Loucy (cell line): ENCODE measurements at regions not wholly inside any gene's neighbourhood (a gene's known extent, or its start where the extent isn't known, plus 50 kb on each side); places are given as distances from the start of the nearest gene placed in this dataset.

Experiments
- H2AFZ ChIP-seq: fragments of 200-600 bp; sonication (generic); 2 replicates; pipeline ENCODE4 v1.6.0; 2016; ENCODE audit warnings: antibody characterized with exemption, mild to moderate bottlenecking, low read length, moderate library complexity
- H3F3A ChIP-seq: fragments of 200-600 bp; 2 replicates; pipeline ENCODE4 v1.6.0; 2016; ENCODE audit warnings: antibody characterized with exemption, low read depth, mild to moderate bottlenecking
- H3K27me3 ChIP-seq: fragments of 200-600 bp; sonication (generic); 2 replicates; pipeline ENCODE4 v1.6.1; 2014; ENCODE audit warnings: low read length, mild to moderate bottlenecking; ENCODE audit not compliant: insufficient read depth, poor library complexity, severe bottlenecking
- H3K36me3 ChIP-seq: fragments of 200-600 bp; sonication (generic); 2 replicates; pipeline ENCODE4 v1.6.1; 2016; ENCODE audit warnings: low read length; ENCODE audit not compliant: insufficient read depth
- H3K4me1 ChIP-seq: fragments of 200-600 bp; sonication (generic); 2 replicates; pipeline ENCODE4 v1.5.1; 2014; ENCODE audit warnings: low read length, mild to moderate bottlenecking; ENCODE audit not compliant: insufficient read depth, poor library complexity, severe bottlenecking
- H3K4me2 ChIP-seq: fragments of 200-600 bp; sonication (generic); 2 replicates; pipeline ENCODE4 v1.6.0; 2014; ENCODE audit warnings: antibody characterized with exemption, low read length, low read depth, mild to moderate bottlenecking; ENCODE audit not compliant: poor library complexity, severe bottlenecking
- H3K4me3 ChIP-seq: fragments of 200-600 bp; sonication (generic); 2 replicates; pipeline ENCODE4 v1.5.1; 2014; ENCODE audit warnings: low read length, mild to moderate bottlenecking, mixed read lengths; ENCODE audit not compliant: poor library complexity, severe bottlenecking
- H3K79me2 ChIP-seq: fragments of 200-600 bp; sonication (generic); 2 replicates; pipeline ENCODE4 v1.6.1; 2014; ENCODE audit warnings: low read length; ENCODE audit not compliant: insufficient read depth
- H3K9ac ChIP-seq: fragments of 200-600 bp; sonication (generic); 2 replicates; pipeline ENCODE4 v1.6.0; 2014; ENCODE audit warnings: mild to moderate bottlenecking, low read depth, low read length, moderate library complexity; ENCODE audit not compliant: poor library complexity, severe bottlenecking
- H3K9me2 ChIP-seq: fragments of 200-600 bp; sonication (generic); replicated peaks from 2 replicates; pipeline ENCODE4 v1.6.1; 2016; ENCODE audit warnings: low read depth, low read length, mixed read lengths
- H3K9me3 ChIP-seq: fragments of 200-600 bp; sonication (generic); 2 replicates; pipeline ENCODE4 v1.6.1; 2014; ENCODE audit warnings: mild to moderate bottlenecking, antibody characterized with exemption, low read length, low read depth; ENCODE audit not compliant: insufficient read depth
- H4K20me1 ChIP-seq: fragments of 200-600 bp; sonication (generic); 2 replicates; pipeline ENCODE4 v1.6.0; 2014; ENCODE audit warnings: antibody characterized with exemption, low read length, mild to moderate bottlenecking; ENCODE audit not compliant: insufficient read depth, poor library complexity, severe bottlenecking
- EZH2phosphoT487 ChIP-seq: fragments of 200-600 bp; IDR thresholded peaks from 2 replicates; pipeline ENCODE4 v1.6.1; 2018; ENCODE audit warnings: antibody characterized with exemption, mild to moderate bottlenecking, moderate library complexity, borderline replicate concordance
- TF ChIP-seq, protein P1 (sequence below): fragments of 200-600 bp; sonication (generic); conservative IDR thresholded peaks from 2 replicates; pipeline ENCODE4 v1.5.1; 2014; ENCODE audit warnings: mild to moderate bottlenecking, antibody characterized with exemption, low read length

DNA sequence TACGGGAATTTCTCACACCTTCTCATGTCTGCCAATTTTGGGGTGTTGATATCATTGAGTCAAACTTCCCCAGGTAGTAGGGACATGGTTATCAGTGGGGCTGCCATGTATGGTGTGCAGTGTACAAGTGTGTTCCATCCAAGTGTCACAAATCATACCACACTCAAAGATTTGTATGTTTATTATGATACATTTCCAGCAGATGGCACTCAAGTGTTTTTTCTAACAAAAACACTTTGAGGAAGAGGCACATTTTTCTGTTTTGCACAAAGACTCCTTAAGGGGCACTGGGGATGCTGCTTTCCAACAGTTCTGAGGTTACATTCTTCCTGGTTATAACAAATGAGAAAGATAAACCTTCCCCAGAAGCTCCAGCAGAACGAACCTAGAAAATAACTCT is 414.5 kb downstream of the REEP3 start:
- Histone ChIP-seq H3K79me2 (no peaks in the 10 kb centered on the region), H3K9me3 (no peaks in the 10 kb centered on the region), H3K9ac (no peak overlapping the region), H3K4me2 (no peak overlapping the region), H2AFZ (no peak overlapping the region), H3K27me3 (no peaks in the 10 kb centered on the region), H3K36me3 (no peaks in the 10 kb centered on the region), H3F3A (no peaks in the 10 kb centered on the region), H3K4me1 (no peaks in the 10 kb centered on the region), H3K9me2 (no peaks in the 10 kb centered on the region), H3K4me3 (no peak overlapping the region), H4K20me1 (no peaks in the 10 kb centered on the region)
- TF ChIP-seq EZH2phosphoT487 = no peak
- TF ChIP-seq, protein P1, sequence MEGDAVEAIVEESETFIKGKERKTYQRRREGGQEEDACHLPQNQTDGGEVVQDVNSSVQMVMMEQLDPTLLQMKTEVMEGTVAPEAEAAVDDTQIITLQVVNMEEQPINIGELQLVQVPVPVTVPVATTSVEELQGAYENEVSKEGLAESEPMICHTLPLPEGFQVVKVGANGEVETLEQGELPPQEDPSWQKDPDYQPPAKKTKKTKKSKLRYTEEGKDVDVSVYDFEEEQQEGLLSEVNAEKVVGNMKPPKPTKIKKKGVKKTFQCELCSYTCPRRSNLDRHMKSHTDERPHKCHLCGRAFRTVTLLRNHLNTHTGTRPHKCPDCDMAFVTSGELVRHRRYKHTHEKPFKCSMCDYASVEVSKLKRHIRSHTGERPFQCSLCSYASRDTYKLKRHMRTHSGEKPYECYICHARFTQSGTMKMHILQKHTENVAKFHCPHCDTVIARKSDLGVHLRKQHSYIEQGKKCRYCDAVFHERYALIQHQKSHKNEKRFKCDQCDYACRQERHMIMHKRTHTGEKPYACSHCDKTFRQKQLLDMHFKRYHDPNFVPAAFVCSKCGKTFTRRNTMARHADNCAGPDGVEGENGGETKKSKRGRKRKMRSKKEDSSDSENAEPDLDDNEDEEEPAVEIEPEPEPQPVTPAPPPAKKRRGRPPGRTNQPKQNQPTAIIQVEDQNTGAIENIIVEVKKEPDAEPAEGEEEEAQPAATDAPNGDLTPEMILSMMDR = peak; percentile 57

DNA sequence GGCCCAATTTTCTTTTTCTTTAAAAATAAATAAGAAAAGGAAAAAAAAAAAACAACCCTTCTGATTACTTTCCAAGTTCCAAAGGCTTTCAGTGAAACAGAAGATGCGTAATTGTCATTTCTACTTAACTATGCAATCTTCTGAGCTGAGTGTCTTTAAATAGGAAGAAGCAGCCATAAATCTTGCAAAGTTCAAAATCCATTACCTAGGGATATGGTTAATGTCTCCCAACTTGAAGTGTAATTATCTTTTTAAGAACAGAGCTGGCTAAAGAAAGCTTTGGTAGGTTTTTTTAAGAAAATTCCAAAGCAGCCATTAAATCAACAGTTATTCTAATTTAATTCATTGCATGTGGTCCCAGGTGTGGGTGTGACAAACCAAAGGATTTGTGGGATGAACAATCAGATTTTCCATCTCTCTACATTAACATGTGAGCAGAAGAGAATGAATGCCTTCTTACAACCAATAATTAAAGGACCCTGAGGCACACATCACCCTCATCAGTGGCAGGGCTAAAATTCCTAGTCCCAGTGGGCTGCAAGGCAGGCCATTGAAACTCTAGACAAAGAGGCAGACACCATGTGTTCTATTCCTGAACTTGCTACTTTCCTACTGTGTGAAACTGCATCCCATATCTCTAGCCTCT is 419.2 kb downstream of the REEP3 start:
- no peaks in the 10 kb centered on the region for H3K9me2 ChIP-seq
- H3K4me1 ChIP-seq = no peaks in the 10 kb centered on the region
- no peak overlapping the region for H3K4me2 ChIP-seq
- H3K79me2 ChIP-seq = no peaks in the 10 kb centered on the region
- TF ChIP-seq, protein P1 = no peak
- TF ChIP-seq EZH2phosphoT487 = no peak
- H3K9ac ChIP-seq = no peak overlapping the region
- H3F3A ChIP-seq = no peaks in the 10 kb centered on the region
- H4K20me1 ChIP-seq = no peaks in the 10 kb centered on the region
- H2AFZ ChIP-seq = no peak overlapping the region
- H3K9me3 ChIP-seq = no peaks in the 10 kb centered on the region
- H3K27me3 ChIP-seq = no peaks in the 10 kb centered on the region
- H3K36me3 ChIP-seq = no peaks in the 10 kb centered on the region
- no peak overlapping the region for H3K4me3 ChIP-seq

DNA sequence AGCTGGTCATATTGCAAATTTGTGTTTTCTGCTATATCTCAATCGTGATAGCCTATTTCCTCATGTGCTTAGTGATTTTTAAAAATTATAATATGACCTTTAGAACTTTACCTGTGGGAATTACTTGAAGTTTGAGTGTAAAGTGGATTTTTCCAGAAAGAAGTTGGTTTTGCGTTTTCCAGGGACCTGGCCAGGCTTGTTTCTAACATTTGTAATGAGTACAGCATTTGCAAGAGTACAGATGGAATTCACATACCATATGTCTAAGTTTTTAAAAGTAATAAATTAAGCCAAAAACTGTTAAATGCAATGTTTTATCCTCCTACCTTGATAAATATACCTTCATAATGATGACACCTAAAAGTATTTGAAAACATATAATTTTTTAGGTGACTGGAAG is 443.2 kb downstream of the REEP3 start:
- no peak for TF ChIP-seq EZH2phosphoT487
- TF ChIP-seq, protein P1 = no peak

More for the DNA sequence above, 443.2 kb downstream of the REEP3 start:
- H3K9me2 ChIP-seq = no peaks in the 10 kb centered on the region
- no peak overlapping the region for H3K4me2 ChIP-seq
- no peaks in the 10 kb centered on the region for H3K27me3 ChIP-seq
- H2AFZ ChIP-seq = no peak overlapping the region
- H4K20me1 ChIP-seq = no peaks in the 10 kb centered on the region
- H3K4me3 ChIP-seq = no peak overlapping the region
- no peak overlapping the region for H3K9ac ChIP-seq
- H3K36me3 ChIP-seq = no peaks in the 10 kb centered on the region
- no peaks in the 10 kb centered on the region for H3K9me3 ChIP-seq
- H3K4me1 ChIP-seq = no peaks in the 10 kb centered on the region
- H3F3A ChIP-seq = no peaks in the 10 kb centered on the region
- H3K79me2 ChIP-seq = no peaks in the 10 kb centered on the region
